ENCODE measurements at regions not wholly inside any gene's neighbourhood (a gene's known extent, or its start where the extent isn't known, plus 50 kb on each side); places are given as distances from the start of the nearest gene placed in this dataset.

GRCh38 chr2:129759472-129760010 lies 219.9 kb upstream of the RAB6C start:
- H3K4me1 ChIP-seq (ENCODE audit: insufficient read depth, low read length) = no peaks in the 10 kb centered on the region
- Mint-ChIP-seq H3K27me3 (peaks cover 0 to 1% of the 10 kb centered on the region in 2 donors), H3K4me3 (no peak overlapping the region), H3K4me1 (peaks cover 0 to 3% (median 0%) of the 10 kb centered on the region in 3 donors), H3K9me3 (no peaks in the 10 kb centered on the region), H3K27ac (no peak overlapping the region), H3K36me3 (no peaks in the 10 kb centered on the region)
- POLR2A ChIA-PET = no interaction called here
- no peaks in the 10 kb centered on the region for H3K36me3 ChIP-seq (ENCODE audit: insufficient read depth, low read length)
- no peak for DNase-seq
- H3K27me3 ChIP-seq (ENCODE audit: insufficient read depth, low read length, poor library complexity, severe bottlenecking) = no peaks in the 10 kb centered on the region
- CTCF ChIA-PET = no interaction called here
- no peak overlapping the region for H3K4me3 ChIP-seq (ENCODE audit: low read length)
- no peaks in the 10 kb centered on the region for H3K9me3 ChIP-seq (ENCODE audit: low read length)
- no peak overlapping the region for H3K27ac ChIP-seq (ENCODE audit: low read depth, low read length)

GRCh38 chr2:129760669-129761068 lies 218.8 kb upstream of the RAB6C start:
- no peak overlapping the region for H3K4me3 Mint-ChIP-seq
- no peak for DNase-seq
- H3K9me3 Mint-ChIP-seq = no peaks in the 10 kb centered on the region
- no peaks in the 10 kb centered on the region for H3K36me3 ChIP-seq (ENCODE audit: insufficient read depth, low read length)
- H3K27ac Mint-ChIP-seq = no peak overlapping the region
- H3K27me3 Mint-ChIP-seq = peaks cover 0 to 1% of the 10 kb centered on the region in 2 donors
- H3K27me3 ChIP-seq (ENCODE audit: insufficient read depth, low read length, poor library complexity, severe bottlenecking) = no peaks in the 10 kb centered on the region
- H3K9me3 ChIP-seq (ENCODE audit: low read length) = no peaks in the 10 kb centered on the region
- CTCF ChIA-PET = no interaction called here
- no peak overlapping the region for H3K4me3 ChIP-seq (ENCODE audit: low read length)
- no peaks in the 10 kb centered on the region for H3K36me3 Mint-ChIP-seq
- H3K4me1 Mint-ChIP-seq = peaks cover 0 to 3% (median 0%) of the 10 kb centered on the region in 3 donors
- no peak overlapping the region for H3K27ac ChIP-seq (ENCODE audit: low read depth, low read length)
- POLR2A ChIA-PET = no interaction called here
- H3K4me1 ChIP-seq (ENCODE audit: insufficient read depth, low read length) = no peaks in the 10 kb centered on the region

GRCh38 chr2:129761569-129762021 lies 217.9 kb upstream of the RAB6C start:
- ChIA-PET POLR2A (no interaction called here), CTCF (no interaction called here)
- H3K36me3 ChIP-seq (ENCODE audit: insufficient read depth, low read length) = no peaks in the 10 kb centered on the region
- no peaks in the 10 kb centered on the region for H3K9me3 Mint-ChIP-seq
- H3K4me3 ChIP-seq (ENCODE audit: low read length) = no peak overlapping the region
- no peaks in the 10 kb centered on the region for H3K36me3 Mint-ChIP-seq
- no peak for DNase-seq
- no peaks in the 10 kb centered on the region for H3K9me3 ChIP-seq (ENCODE audit: low read length)
- no peaks in the 10 kb centered on the region for H3K27me3 ChIP-seq (ENCODE audit: insufficient read depth, low read length, poor library complexity, severe bottlenecking)
- H3K27ac Mint-ChIP-seq = no peak overlapping the region
- no peak overlapping the region for H3K27ac ChIP-seq (ENCODE audit: low read depth, low read length)
- H3K4me3 Mint-ChIP-seq = no peak overlapping the region
- H3K27me3 Mint-ChIP-seq = peaks cover 0 to 1% of the 10 kb centered on the region in 2 donors
- peaks cover 0 to 3% (median 0%) of the 10 kb centered on the region in 3 donors for H3K4me1 Mint-ChIP-seq
- H3K4me1 ChIP-seq (ENCODE audit: insufficient read depth, low read length) = no peaks in the 10 kb centered on the region

- no peak overlapping the region for H3K27ac ChIP-seq (ENCODE audit: low read depth, low read length)
- no peaks in the 10 kb centered on the region for H3K27me3 ChIP-seq (ENCODE audit: insufficient read depth, low read length, poor library complexity, severe bottlenecking)
- Mint-ChIP-seq H3K27ac (no peak overlapping the region), H3K9me3 (no peaks in the 10 kb centered on the region), H3K4me1 (peaks cover 0 to 3% (median 0%) of the 10 kb centered on the region in 3 donors), H3K36me3 (no peaks in the 10 kb centered on the region), H3K27me3 (peaks cover 0 to 1% of the 10 kb centered on the region in 2 donors), H3K4me3 (no peak overlapping the region)
- H3K9me3 ChIP-seq (ENCODE audit: low read length) = no peaks in the 10 kb centered on the region
- ChIA-PET POLR2A (no interaction called here), CTCF (no interaction called here)
- H3K36me3 ChIP-seq (ENCODE audit: insufficient read depth, low read length) = no peaks in the 10 kb centered on the region
- DNase-seq = no peak
- H3K4me3 ChIP-seq (ENCODE audit: low read length) = no peak overlapping the region
- H3K4me1 ChIP-seq (ENCODE audit: insufficient read depth, low read length) = no peaks in the 10 kb centered on the region
Measured at GRCh38 chr2:129762386-129763189, 216.9 kb upstream of the RAB6C start.

- Mint-ChIP-seq H3K9me3 (no peaks in the 10 kb centered on the region), H3K4me3 (no peak overlapping the region), H3K27me3 (peaks cover 0 to 1% of the 10 kb centered on the region in 2 donors), H3K27ac (no peak overlapping the region), H3K36me3 (no peaks in the 10 kb centered on the region), H3K4me1 (no peaks in the 10 kb centered on the region)
- no peak overlapping the region for H3K27ac ChIP-seq (ENCODE audit: low read depth, low read length)
- POLR2A ChIA-PET = no interaction called here
- no peaks in the 10 kb centered on the region for H3K4me1 ChIP-seq (ENCODE audit: insufficient read depth, low read length)
- H3K4me3 ChIP-seq (ENCODE audit: low read length) = no peak overlapping the region
- no peaks in the 10 kb centered on the region for H3K9me3 ChIP-seq (ENCODE audit: low read length)
- H3K27me3 ChIP-seq (ENCODE audit: insufficient read depth, low read length, poor library complexity, severe bottlenecking) = no peaks in the 10 kb centered on the region
- H3K36me3 ChIP-seq (ENCODE audit: insufficient read depth, low read length) = no peaks in the 10 kb centered on the region
- CTCF ChIA-PET = no interaction called here
- DNase-seq = no peak
Measured at GRCh38 chr2:129763190-129763846, 216.1 kb upstream of the RAB6C start.

- Mint-ChIP-seq H3K36me3 (no peaks in the 10 kb centered on the region), H3K4me1 (no peaks in the 10 kb centered on the region), H3K9me3 (no peaks in the 10 kb centered on the region), H3K4me3 (no peak overlapping the region), H3K27me3 (peaks cover 0 to 3% of the 10 kb centered on the region in 2 donors), H3K27ac (no peak overlapping the region)
- no peaks in the 10 kb centered on the region for H3K4me1 ChIP-seq (ENCODE audit: insufficient read depth, low read length)
- CTCF ChIA-PET = no interaction called here
- no peak overlapping the region for H3K27ac ChIP-seq (ENCODE audit: low read depth, low read length)
- H3K36me3 ChIP-seq (ENCODE audit: insufficient read depth, low read length) = no peaks in the 10 kb centered on the region
- no peak for DNase-seq
- H3K9me3 ChIP-seq (ENCODE audit: low read length) = no peaks in the 10 kb centered on the region
- no peak overlapping the region for H3K4me3 ChIP-seq (ENCODE audit: low read length)
- POLR2A ChIA-PET = no interaction called here
- H3K27me3 ChIP-seq (ENCODE audit: insufficient read depth, low read length, poor library complexity, severe bottlenecking) = no peaks in the 10 kb centered on the region
Measured at GRCh38 chr2:129763966-129764365, 215.5 kb upstream of the RAB6C start.

- no peak for DNase-seq
- no peaks in the 10 kb centered on the region for H3K27me3 ChIP-seq (ENCODE audit: insufficient read depth, low read length, poor library complexity, severe bottlenecking)
- Mint-ChIP-seq H3K4me1 (no peaks in the 10 kb centered on the region), H3K9me3 (no peaks in the 10 kb centered on the region), H3K27ac (no peak overlapping the region), H3K27me3 (peaks cover 0 to 3% of the 10 kb centered on the region in 2 donors), H3K36me3 (no peaks in the 10 kb centered on the region), H3K4me3 (no peak overlapping the region)
- POLR2A ChIA-PET = no interaction called here
- no peaks in the 10 kb centered on the region for H3K9me3 ChIP-seq (ENCODE audit: low read length)
- no peaks in the 10 kb centered on the region for H3K4me1 ChIP-seq (ENCODE audit: insufficient read depth, low read length)
- H3K27ac ChIP-seq (ENCODE audit: low read depth, low read length) = no peak overlapping the region
- H3K4me3 ChIP-seq (ENCODE audit: low read length) = no peak overlapping the region
- CTCF ChIA-PET = no interaction called here
- H3K36me3 ChIP-seq (ENCODE audit: insufficient read depth, low read length) = no peaks in the 10 kb centered on the region
Measured at GRCh38 chr2:129764376-129765325, 214.8 kb upstream of the RAB6C start.

- no peak overlapping the region for H3K27ac ChIP-seq (ENCODE audit: low read depth, low read length)
- no peak overlapping the region for H3K4me3 Mint-ChIP-seq
- ChIA-PET POLR2A (no interaction called here), CTCF (no interaction called here)
- no peaks in the 10 kb centered on the region for H3K36me3 Mint-ChIP-seq
- H3K9me3 ChIP-seq (ENCODE audit: low read length) = no peaks in the 10 kb centered on the region
- no peaks in the 10 kb centered on the region for H3K36me3 ChIP-seq (ENCODE audit: insufficient read depth, low read length)
- H3K4me3 ChIP-seq (ENCODE audit: low read length) = no peak overlapping the region
- no peak overlapping the region for H3K27ac Mint-ChIP-seq
- no peaks in the 10 kb centered on the region for H3K4me1 ChIP-seq (ENCODE audit: insufficient read depth, low read length)
- DNase-seq = no peak
- no peaks in the 10 kb centered on the region for H3K9me3 Mint-ChIP-seq
- no peaks in the 10 kb centered on the region for H3K4me1 Mint-ChIP-seq
- no peaks in the 10 kb centered on the region for H3K27me3 ChIP-seq (ENCODE audit: insufficient read depth, low read length, poor library complexity, severe bottlenecking)
- peaks cover 0 to 5% of the 10 kb centered on the region in 2 donors for H3K27me3 Mint-ChIP-seq
Measured at GRCh38 chr2:129765326-129765677, 214.2 kb upstream of the RAB6C start.
